HuH-7 (cell line): ENCODE measurements at regions not wholly inside any gene's neighbourhood (a gene's known extent, or its start where the extent isn't known, plus 50 kb on each side); places are given as distances from the start of the nearest gene placed in this dataset.
A peak's percentile ranks its signal among the peaks of the same experiment; 100 is the strongest.

ENCODE experiments used
- DNase-seq: peaks from one replicate; pipeline ENCODE4 v3.0.0; 2011; ENCODE audit warnings: low spot score

- peak; percentile 40 for DNase-seq
Measured at GRCh38 chr2:23292024-23292423, 93.0 kb upstream of the KLHL29 start.

GRCh38 chr2:23293063-23293462 is 91.9 kb upstream of the KLHL29 start:
- no peak for DNase-seq

GRCh38 chr2:23293731-23294130 is 91.2 kb upstream of the KLHL29 start:
- no peak for DNase-seq

DNA sequence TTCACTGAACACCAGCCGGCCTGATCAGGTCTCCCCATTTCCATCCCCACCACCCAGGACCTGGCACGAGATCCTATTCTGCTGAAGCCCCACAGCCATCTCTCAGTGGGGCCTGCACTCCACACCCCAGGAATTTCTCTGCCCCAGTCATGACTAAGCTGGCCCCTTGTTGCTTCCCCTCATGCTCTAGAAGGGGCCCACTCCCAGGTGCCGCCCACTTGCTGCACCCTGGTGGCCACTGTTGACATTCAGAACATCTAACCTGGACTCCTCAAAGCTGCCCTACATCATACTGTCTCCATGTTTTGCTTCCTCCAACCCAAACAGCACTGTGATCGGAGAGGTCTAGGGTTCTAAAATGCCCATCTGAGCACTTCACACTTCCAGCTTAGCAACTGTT is 90.7 kb upstream of the KLHL29 start:
- DNase-seq, result peak; percentile 8

DNA sequence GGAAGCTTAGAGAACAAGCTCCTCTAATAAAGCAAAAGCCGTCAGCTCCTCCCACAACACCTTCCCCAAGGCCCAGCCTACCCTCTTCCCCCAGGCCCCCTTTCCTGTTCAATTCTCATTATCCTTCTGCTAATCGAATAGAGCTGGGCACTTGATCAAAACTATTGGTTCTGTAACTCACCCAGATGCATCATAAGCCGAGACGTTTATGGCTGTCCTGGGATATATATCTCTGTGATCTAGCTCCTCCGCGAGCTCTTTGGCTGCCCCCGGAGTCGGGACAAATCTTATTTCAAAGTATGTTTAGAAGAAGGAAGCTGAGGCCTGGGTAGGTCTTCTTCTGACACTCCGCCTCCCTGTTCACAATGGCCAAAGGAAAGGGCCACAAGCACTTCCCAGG is 88.3 kb upstream of the KLHL29 start:
- DNase-seq, result no peak

DNA sequence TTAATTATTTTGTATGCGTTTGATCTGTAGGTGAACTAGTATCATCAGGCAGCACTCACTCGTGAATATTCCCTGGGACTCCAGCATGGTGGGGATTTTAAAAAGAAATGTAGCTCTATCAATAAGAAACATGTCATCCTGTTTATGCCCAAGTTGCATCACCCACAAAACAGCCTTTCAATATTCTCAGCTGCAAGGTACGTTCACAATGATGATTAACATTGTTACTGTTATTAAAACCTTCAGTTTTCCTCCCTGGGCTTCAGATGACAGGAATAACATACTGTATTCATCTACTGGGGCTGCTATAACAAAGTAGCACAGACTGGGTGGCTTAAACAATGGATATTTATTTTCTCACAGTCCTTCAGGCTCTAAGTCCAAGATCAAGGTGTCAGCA is 87.9 kb upstream of the KLHL29 start:
- DNase-seq, result no peak

GRCh38 chr2:23298551-23298950 is 86.4 kb upstream of the KLHL29 start:
- no peak for DNase-seq

DNA sequence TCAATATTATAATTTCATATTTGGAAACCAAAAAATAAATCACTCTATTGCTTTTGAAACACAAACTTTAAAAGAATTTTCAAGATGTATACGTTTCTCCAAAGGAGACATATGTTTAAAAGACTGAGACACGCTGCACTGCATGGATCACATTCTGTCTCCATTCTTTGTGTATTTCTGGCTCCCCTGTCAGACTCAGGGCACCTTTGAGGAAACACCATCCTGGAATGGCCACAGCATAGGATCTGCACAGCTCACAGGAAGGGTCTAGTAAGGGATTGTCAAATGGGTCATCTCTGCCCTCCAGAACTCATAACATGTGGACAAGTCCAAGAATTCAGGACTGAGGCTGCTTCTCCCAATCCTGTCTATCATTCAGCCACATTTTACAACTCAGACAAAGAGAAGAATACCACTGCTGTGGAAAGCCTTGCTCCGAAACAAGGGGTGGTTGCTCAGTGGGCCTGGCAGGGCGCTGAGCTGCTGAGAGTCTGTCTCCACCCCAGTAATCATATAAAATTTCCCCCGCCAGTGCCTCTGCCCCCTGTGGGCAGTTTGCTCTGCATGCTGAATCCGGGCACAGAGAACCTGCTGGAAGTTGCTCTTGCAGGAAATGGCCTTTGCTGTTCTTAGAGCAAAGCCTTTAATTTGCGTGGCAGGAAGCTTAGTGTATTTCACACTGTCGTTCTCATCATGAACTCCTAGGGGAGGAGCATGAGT is 85.3 kb upstream of the KLHL29 start:
- DNase-seq, result no peak

DNA sequence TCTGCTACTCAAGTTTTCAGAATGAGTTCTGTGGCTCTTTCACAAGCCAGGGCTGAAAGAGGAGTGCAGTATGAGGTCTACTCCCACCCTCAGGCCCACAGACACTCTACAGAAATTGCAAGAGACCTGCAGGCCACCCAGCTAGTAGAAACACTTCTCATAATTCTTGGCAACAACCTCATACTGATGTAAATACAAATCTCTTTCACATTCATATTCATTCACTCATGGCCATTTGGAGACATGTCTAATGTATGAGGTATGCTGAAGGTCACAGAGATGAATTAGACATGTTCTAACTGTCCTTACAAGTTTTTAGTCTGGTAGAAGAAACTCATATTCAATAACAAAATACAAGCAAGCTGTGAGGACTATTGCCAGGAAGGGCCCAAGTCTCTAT is 83.8 kb upstream of the KLHL29 start:
- no peak for DNase-seq

GRCh38 chr2:23302591-23302990 is 82.4 kb upstream of the KLHL29 start:
- DNase-seq, result no peak

GRCh38 chr2:23306401-23306800 is 78.6 kb upstream of the KLHL29 start:
- no peak for DNase-seq

DNA sequence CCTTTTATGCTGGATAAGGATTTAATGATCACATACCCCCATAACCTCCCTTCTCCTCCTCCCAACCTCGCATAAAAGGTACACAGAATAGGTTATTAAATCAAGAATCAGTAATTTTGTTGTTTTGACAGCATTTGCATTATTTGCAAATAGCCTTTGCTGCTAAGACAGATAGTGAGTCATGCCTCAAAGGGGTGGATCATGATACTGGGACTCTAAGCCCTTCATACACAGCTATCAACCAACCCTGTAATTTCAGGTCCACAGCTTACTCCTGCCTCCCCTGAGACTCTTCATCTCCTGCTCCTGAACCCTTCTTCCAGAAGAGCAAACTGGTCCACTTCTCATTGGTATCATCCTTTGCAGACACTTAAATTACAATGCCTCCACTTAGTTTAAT is 73.8 kb upstream of the KLHL29 start:
- DNase-seq, result no peak

- peak; percentile 68 for DNase-seq
Measured at GRCh38 chr2:23312996-23313606, 71.9 kb upstream of the KLHL29 start.

DNA sequence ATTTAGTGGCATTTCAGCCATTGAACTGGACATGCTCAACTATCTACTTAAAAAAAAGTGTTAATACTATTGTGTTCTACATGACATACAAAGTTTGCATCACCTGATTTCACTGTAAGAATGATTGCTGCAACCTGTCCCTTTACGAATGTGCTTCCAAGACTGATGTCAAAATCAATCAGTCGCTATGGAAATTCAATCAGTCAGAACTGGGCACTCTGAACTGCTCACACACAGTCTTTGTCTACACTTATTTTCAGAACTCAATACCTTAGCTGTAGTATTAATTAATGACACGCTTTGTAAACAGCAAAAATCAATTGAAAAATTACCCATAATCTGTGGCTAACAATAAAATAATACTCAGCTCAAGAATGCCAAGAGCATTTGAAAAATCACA is 70.3 kb upstream of the KLHL29 start:
- no peak for DNase-seq

DNA sequence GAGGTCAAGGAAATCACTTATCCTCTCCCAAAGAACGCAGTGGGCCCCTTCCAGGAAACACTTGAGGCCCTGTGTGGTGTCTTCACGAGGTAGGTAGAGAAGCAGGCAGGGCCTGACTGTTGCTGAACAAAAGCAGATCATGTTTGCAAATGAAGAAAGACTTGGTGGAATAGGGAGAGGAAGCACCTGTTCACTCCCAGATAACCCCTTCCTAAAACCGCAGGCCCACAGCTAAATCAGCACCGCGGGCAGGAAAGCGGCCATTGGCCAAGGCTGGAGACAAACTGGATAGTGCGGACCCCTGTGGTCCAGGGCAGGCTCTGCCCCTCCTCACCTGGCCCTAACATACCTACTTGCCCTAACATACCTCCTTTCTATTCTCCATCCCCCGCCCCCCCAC is 64.9 kb upstream of the KLHL29 start:
- no peak for DNase-seq

DNA sequence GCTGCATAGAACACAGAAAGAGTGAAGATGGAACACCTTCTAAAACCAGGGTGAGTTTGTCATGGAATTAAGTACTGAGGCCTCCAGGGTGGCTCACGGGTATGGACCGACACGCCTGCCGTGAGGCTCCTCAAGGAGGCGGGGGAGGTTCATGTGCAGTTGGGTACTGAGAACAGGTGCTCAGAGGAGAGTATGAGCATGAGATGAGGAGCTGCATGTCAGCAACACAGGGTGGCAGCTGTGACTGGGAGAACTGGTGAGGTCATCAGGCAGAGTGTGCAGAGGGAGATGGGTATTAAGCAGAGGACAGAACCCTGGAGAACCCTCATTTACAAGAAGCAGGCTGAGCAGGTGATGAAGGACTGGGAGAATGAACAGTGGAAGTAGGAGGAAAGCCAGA is 63.2 kb upstream of the KLHL29 start:
- no peak for DNase-seq

- DNase-seq, result no peak
Measured at GRCh38 chr2:23322567-23323197, 62.3 kb upstream of the KLHL29 start.

DNA sequence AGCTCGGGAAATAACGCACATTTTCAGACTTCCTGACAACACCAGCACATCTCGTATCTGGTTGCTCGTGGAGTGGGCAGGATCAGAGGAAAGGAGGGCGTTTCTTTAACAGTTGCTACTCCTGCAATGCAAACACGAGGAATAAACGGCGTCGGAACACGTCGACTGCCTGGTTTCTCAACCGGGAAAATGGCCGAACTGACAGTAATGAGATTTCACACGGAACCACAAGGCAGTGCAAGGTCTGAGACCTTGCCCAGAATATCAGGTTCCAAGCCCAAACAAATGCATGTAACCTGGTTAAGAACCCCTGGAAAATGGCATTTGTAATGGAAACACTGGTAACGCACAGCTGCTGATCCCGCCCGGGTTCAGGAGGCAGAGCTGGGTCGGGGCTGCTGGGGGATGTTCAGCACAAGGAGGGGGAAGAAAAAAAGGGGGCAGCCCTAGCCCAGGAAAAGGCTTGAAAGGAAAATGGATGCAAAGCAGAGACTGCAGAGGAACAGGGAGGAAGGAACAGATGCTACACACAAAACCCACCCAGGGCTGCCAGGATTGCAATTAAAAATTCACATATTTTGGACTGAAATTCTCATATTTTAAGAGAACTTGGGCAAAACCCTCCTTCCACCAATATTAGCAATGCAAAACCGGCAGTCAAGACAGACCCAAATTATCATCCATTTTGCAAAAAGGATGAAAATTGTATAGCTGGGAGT is 61.6 kb upstream of the KLHL29 start:
- DNase-seq, result no peak

DNA sequence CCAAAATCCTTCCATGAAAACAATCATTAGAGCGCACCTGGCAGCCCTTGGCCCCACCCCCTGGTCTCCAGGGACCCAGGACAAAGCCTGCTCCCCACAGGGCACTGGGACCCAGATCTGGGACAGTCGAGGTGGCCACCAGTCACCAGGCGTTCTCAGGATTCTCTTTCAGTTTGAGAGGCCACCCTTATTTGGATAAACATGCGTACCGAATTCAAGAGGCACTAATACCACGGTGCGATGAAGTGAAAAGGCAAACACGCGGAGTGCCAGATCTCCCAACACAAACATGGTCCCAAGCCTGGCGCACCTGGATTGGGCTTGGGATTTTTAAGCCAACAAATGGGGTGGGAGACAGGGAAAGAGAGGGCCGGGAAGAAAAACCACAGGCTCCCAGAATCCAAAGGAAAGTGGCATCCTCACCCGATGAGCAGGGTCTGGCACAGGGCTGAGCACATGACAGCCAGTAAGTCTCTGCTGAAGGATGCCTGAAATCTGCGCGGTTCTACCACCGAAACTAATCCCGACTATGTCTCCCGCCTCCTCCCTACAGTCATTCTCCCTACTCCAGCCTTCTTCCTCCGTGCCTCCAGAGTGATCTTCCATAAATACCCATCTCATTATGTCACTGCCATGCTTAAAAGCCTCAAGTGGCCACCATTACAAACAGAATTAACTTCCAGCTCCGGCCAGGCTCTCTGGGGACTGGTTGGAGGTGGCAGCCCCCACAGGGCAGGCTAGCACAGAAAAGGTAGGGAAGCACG is 60.9 kb upstream of the KLHL29 start:
- DNase-seq, result no peak

- no peak for DNase-seq
Measured at GRCh38 chr2:23326330-23326729, 58.6 kb upstream of the KLHL29 start.

DNA sequence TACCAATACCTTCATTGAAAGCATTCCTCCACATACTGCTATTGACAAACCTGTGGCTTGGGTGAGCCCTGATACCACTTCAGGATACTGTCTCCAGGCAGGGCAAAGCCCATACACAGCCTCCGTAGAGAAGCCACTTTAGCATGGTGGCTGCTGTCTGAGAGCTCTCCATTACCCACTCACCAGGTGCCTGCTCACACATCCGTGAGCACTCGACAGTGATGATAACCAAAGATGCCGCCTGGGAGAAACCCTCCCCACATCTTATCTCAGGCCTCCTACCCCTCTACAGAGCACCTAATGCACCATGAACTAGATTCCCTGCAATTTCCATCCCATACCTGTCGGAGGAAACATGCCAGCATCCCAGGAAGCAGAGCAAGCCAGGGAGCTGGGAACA is 57.6 kb upstream of the KLHL29 start:
- DNase-seq, result no peak

DNA sequence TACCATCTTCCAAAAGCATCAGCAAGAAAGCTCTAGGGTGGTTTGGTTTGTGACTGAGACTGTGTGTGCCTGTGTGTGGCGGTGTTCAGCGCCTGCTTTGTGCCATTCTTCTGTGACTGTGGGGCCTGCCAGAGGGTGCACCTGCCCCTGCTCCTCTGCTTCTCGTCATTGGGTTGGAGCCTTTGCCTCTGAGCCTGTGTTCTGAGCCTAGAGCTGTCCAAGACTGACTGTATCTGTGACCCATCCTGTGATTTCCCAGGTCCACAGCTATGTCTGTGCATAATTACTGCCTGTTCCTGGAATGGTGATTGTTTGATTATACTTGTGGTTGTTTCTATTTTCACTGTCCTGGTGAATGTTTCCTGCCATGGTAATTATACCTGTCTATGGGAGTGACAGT is 57.1 kb upstream of the KLHL29 start:
- DNase-seq, result no peak
